ENCODE measurements at regions not wholly inside any gene's neighbourhood (a gene's known extent, or its start where the extent isn't known, plus 50 kb on each side); places are given as distances from the start of the nearest gene placed in this dataset.

GRCh38 chr13:64311948-64312347 is 2896.3 kb upstream of the PCDH20 start:
- TF ChIP-seq CTCF (IDR thresholded peaks at IDR 0.05), result no peak
- TF ChIP-seq POLR2A (IDR thresholded peaks at IDR 0.05), result no peak
